Hepatocyte (in vitro differentiated cells): ENCODE measurements at regions not wholly inside any gene's neighbourhood (a gene's known extent, or its start where the extent isn't known, plus 50 kb on each side); places are given as distances from the start of the nearest gene placed in this dataset.

Experiments
- DNase-seq: peaks from one replicate; pipeline ENCODE4 v3.0.0-alpha.2; 2016; ENCODE audit warnings: low spot score
- H2AFZ ChIP-seq: fragments of 200-600 bp; sonication (generic); 2 replicates; pipeline ENCODE4 v1.6.0; 2016; ENCODE audit warnings: antibody characterized with exemption, mild to moderate bottlenecking
- H3K27ac ChIP-seq: fragments of 200-600 bp; sonication (generic); 2 replicates; pipeline ENCODE4 v1.5.1; 2016; ENCODE audit warnings: mild to moderate bottlenecking
- H3K27me3 ChIP-seq: fragments of 200-600 bp; sonication (generic); 2 replicates; pipeline ENCODE4 v1.6.1; 2016
- H3K36me3 ChIP-seq: fragments of 200-600 bp; sonication (generic); replicated peaks from 2 replicates; pipeline ENCODE4 v1.5.1; 2016; ENCODE audit warnings: low read depth; ENCODE audit not compliant: insufficient read depth
- H3K4me1 ChIP-seq: fragments of 200-600 bp; sonication (generic); 2 replicates; pipeline ENCODE4 v1.5.1; 2016; ENCODE audit warnings: mild to moderate bottlenecking, moderate library complexity; ENCODE audit not compliant: insufficient read depth
- H3K4me2 ChIP-seq: fragments of 200-600 bp; sonication (generic); 2 replicates; pipeline ENCODE4 v1.6.0; 2016
- H3K4me3 ChIP-seq: fragments of 200-600 bp; sonication (generic); 2 replicates; pipeline ENCODE4 v1.5.1; 2016; ENCODE audit warnings: mild to moderate bottlenecking
- H3K79me2 ChIP-seq: fragments of 200-600 bp; sonication (generic); 2 replicates; pipeline ENCODE4 v1.6.0; 2017; ENCODE audit warnings: mild to moderate bottlenecking
- H3K9me2 ChIP-seq: fragments of 200-600 bp; sonication (generic); replicated peaks from 2 replicates; pipeline ENCODE4 v1.6.0; 2017; ENCODE audit warnings: mild to moderate bottlenecking; ENCODE audit not compliant: insufficient read depth
- H3K9me3 ChIP-seq: fragments of 200-600 bp; sonication (generic); 2 replicates; pipeline ENCODE4 v1.5.1; 2016; ENCODE audit warnings: low read depth, mild to moderate bottlenecking
- H4K20me1 ChIP-seq: fragments of 200-600 bp; sonication (generic); 2 replicates; pipeline ENCODE4 v1.6.0; 2016; ENCODE audit warnings: mild to moderate bottlenecking; ENCODE audit not compliant: insufficient read depth, poor library complexity, severe bottlenecking
- CTCF ChIP-seq: fragments of 200-600 bp; sonication (generic); IDR thresholded peaks from 2 replicates; pipeline ENCODE4 v1.5.1; 2016; ENCODE audit warnings: antibody characterized with exemption, mild to moderate bottlenecking; ENCODE audit not compliant: poor library complexity
- EZH2 ChIP-seq: fragments of 200-600 bp; sonication (generic); IDR thresholded peaks from 2 replicates; pipeline ENCODE4 v1.6.1; 2016; ENCODE audit warnings: antibody characterized with exemption, mild to moderate bottlenecking, borderline replicate concordance
- EZH2phosphoT487 ChIP-seq: fragments of 200-600 bp; sonication (generic); IDR thresholded peaks from one replicate; pipeline ENCODE4 v1.6.1; 2018; ENCODE audit warnings: antibody characterized with exemption, mild to moderate bottlenecking, low read depth, moderate library complexity; ENCODE audit not compliant: unreplicated experiment, severe bottlenecking
- WGBS: methylation state at CpG from one replicate; pipeline ENCODE4 v1.1.6; 2016; ENCODE audit warnings: low lambda C conversion rate; ENCODE audit errors: missing lambda C conversion rate; 5-methylcytosine and 5-hydroxymethylcytosine counted together

GRCh38 chr4:92198711-92199110 lies 105.1 kb upstream of the GRID2 start:
- Histone ChIP-seq H3K9me2 (no peaks in the 10 kb centered on the region), H3K4me2 (no peak overlapping the region), H3K4me3 (no peak overlapping the region), H3K27me3 (no peaks in the 10 kb centered on the region), H3K36me3 (no peaks in the 10 kb centered on the region), H2AFZ (no peak overlapping the region), H4K20me1 (no peaks in the 10 kb centered on the region), H3K27ac (no peak overlapping the region), H3K4me1 (no peaks in the 10 kb centered on the region), H3K79me2 (no peaks in the 10 kb centered on the region), H3K9me3 (no peaks in the 10 kb centered on the region)
- no peak for TF ChIP-seq EZH2phosphoT487
- 91% methylated on average over 4 of the region's 4 CpGs for WGBS
- no peak for DNase-seq

- no peak for TF ChIP-seq EZH2
- no peak for TF ChIP-seq CTCF
- TF ChIP-seq EZH2phosphoT487: no peak
- H3K9me3 ChIP-seq: no peaks in the 10 kb centered on the region
These were observed 104.6 kb upstream of the GRID2 start for GRCh38 chr4:92199135-92199534.

GRCh38 chr4:92210906-92211305 lies 92.9 kb upstream of the GRID2 start:
- Histone ChIP-seq H3K4me1 (no peaks in the 10 kb centered on the region), H3K9me2 (no peaks in the 10 kb centered on the region), H3K36me3 (no peaks in the 10 kb centered on the region), H3K27me3 (no peaks in the 10 kb centered on the region), H3K79me2 (no peaks in the 10 kb centered on the region), H3K9me3 (no peaks in the 10 kb centered on the region), H4K20me1 (no peaks in the 10 kb centered on the region), H3K27ac (no peak overlapping the region), H3K4me2 (no peak overlapping the region), H2AFZ (no peak overlapping the region), H3K4me3 (no peak overlapping the region)
- WGBS: 84% methylated on average over 7 of the region's 7 CpGs
- TF ChIP-seq CTCF (no peak), EZH2 (no peak), EZH2phosphoT487 (no peak)
- no peak for DNase-seq

More at GRCh38 chr4:92199135-92199534, 104.6 kb upstream of the GRID2 start:
- Histone ChIP-seq H2AFZ (no peak overlapping the region), H3K36me3 (no peaks in the 10 kb centered on the region), H3K27me3 (no peaks in the 10 kb centered on the region), H3K4me2 (no peak overlapping the region), H3K4me1 (no peaks in the 10 kb centered on the region), H3K79me2 (no peaks in the 10 kb centered on the region), H3K4me3 (no peak overlapping the region), H4K20me1 (no peaks in the 10 kb centered on the region), H3K27ac (no peak overlapping the region), H3K9me2 (no peaks in the 10 kb centered on the region)
- no peak for DNase-seq
- WGBS: 92% methylated on average over 2 of the region's 2 CpGs

- H3K4me2 ChIP-seq: no peak overlapping the region
- no peaks in the 10 kb centered on the region for H4K20me1 ChIP-seq
- H3K36me3 ChIP-seq: no peaks in the 10 kb centered on the region
- no peak overlapping the region for H3K27ac ChIP-seq
- WGBS: 90% methylated on average over 4 of the region's 4 CpGs
- H3K79me2 ChIP-seq: no peaks in the 10 kb centered on the region
- no peaks in the 10 kb centered on the region for H3K27me3 ChIP-seq
- H2AFZ ChIP-seq: no peak overlapping the region
- H3K9me2 ChIP-seq: no peaks in the 10 kb centered on the region
- no peaks in the 10 kb centered on the region for H3K4me1 ChIP-seq
- DNase-seq: no peak
- H3K4me3 ChIP-seq: no peak overlapping the region
- H3K9me3 ChIP-seq: no peaks in the 10 kb centered on the region
- TF ChIP-seq EZH2 (no peak), CTCF (no peak), EZH2phosphoT487 (no peak)
These were observed 88.3 kb upstream of the GRID2 start for GRCh38 chr4:92215476-92215875.
